GM12878 (cell line): ENCODE measurements at regions not wholly inside any gene's neighbourhood (a gene's known extent, or its start where the extent isn't known, plus 50 kb on each side); places are given as distances from the start of the nearest gene placed in this dataset.

Experiments used
- ASH2L ChIP-seq: fragments of 300-600, 200-600 bp; sonication (generic); IDR thresholded peaks from 2 replicates; pipeline ENCODE4 v1.6.1; 2017; ENCODE audit warnings: low read depth, mild to moderate bottlenecking, borderline replicate concordance
- EP300 ChIP-seq, 2 experiments: fragments of 150-350 bp in 1 of 2; IDR thresholded peaks; 2 replicates each; pipeline ENCODE4 v1.6.1; 2011 to 2012; ENCODE audit warnings: low read depth in 2 of 2, low read length in 2 of 2, borderline replicate concordance in 1 of 2, improper control_type of control experiment in 1 of 2, inconsistent platforms in 1 of 2; ENCODE audit not compliant: control insufficient read depth in 1 of 2
- GATAD2B ChIP-seq: fragments of 450-650 bp; conservative IDR thresholded peaks from 2 replicates; pipeline ENCODE4 v1.6.1; 2017; ENCODE audit warnings: low read depth, mild to moderate bottlenecking, moderate library complexity
- POLR2A ChIP-seq: IDR thresholded peaks from 2 replicates; pipeline ENCODE4 v1.6.1; 2011; ENCODE audit warnings: low read depth, mild to moderate bottlenecking, low read length
- POLR2AphosphoS5 ChIP-seq: IDR thresholded peaks from 2 replicates; pipeline ENCODE4 v1.6.1; 2011; ENCODE audit warnings: mild to moderate bottlenecking, low read length, inconsistent platforms
- SUZ12 ChIP-seq: fragments of 200-600 bp; sonication (generic); IDR thresholded peaks from one replicate; pipeline ENCODE4 v1.6.1; 2018; ENCODE audit warnings: antibody characterized with exemption, mild to moderate bottlenecking; ENCODE audit not compliant: unreplicated experiment
- TF ChIP-seq, protein P1 (sequence below), 3 experiments: IDR thresholded peaks in 2 of 3; conservative IDR thresholded peaks in 1 of 3; 2 replicates each; pipeline ENCODE4 v1.5.1; 2011; ENCODE audit warnings: low read depth in 3 of 3, low read length in 3 of 3, mild to moderate bottlenecking in 3 of 3, control low read depth in 2 of 3, moderate library complexity in 2 of 3, inconsistent platforms in 1 of 3, mixed read lengths in 1 of 3; ENCODE audit not compliant: control insufficient read depth in 2 of 3, insufficient read depth in 1 of 3; ENCODE audit errors: extremely low read depth in 1 of 3
- TF ChIP-seq, protein P2 (sequence below): IDR thresholded peaks from 2 replicates; pipeline ENCODE4 v1.6.1; 2012; ENCODE audit warnings: mild to moderate bottlenecking, low read depth, low read length
- TF ChIP-seq, protein P3 (sequence below): fragments of 450-650 bp; IDR thresholded peaks from 2 replicates; pipeline ENCODE4 v1.6.1; 2017; ENCODE audit warnings: mild to moderate bottlenecking
- TF ChIP-seq, protein P4 (sequence below): IDR thresholded peaks from 2 replicates; pipeline ENCODE4 v1.6.1; 2011; ENCODE audit warnings: low read depth, mild to moderate bottlenecking, low read length, moderate library complexity, borderline replicate concordance; ENCODE audit errors: extremely low read depth
- TF ChIP-seq, protein P5 (sequence below): fragments of 450-650 bp; IDR thresholded peaks from 2 replicates; pipeline ENCODE4 v1.6.1; 2018; ENCODE audit warnings: borderline replicate concordance, mild to moderate bottlenecking; ENCODE audit not compliant: partially characterized antibody

DNA sequence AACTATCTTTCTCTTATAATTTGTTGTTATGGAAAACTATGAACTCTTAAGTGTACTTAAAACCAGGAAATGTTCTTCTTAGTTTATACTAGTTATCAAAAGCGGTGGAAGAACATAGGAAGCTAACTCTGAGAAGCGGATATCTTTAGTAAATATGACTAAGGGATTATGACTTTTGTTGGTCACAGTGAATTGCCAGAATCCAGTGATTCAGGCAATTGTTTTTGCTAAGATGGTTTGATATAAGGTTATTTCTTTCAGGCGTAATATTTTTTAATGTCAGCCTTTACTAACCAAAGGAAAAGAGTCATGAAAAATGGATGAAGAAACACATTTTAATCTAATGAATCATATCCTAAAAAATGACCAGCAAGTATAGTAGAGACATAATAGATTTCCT is 473.5 kb downstream of the FOXG1 start:
- TF ChIP-seq EP300 (IDR thresholded peaks at IDR 0.05; ENCODE audit: borderline replicate concordance in 1 of 2, control insufficient read depth in 1 of 2, low read depth in 2 of 2, low read length in 2 of 2): no peak
- no peak for TF ChIP-seq ASH2L
- TF ChIP-seq, protein P1, sequence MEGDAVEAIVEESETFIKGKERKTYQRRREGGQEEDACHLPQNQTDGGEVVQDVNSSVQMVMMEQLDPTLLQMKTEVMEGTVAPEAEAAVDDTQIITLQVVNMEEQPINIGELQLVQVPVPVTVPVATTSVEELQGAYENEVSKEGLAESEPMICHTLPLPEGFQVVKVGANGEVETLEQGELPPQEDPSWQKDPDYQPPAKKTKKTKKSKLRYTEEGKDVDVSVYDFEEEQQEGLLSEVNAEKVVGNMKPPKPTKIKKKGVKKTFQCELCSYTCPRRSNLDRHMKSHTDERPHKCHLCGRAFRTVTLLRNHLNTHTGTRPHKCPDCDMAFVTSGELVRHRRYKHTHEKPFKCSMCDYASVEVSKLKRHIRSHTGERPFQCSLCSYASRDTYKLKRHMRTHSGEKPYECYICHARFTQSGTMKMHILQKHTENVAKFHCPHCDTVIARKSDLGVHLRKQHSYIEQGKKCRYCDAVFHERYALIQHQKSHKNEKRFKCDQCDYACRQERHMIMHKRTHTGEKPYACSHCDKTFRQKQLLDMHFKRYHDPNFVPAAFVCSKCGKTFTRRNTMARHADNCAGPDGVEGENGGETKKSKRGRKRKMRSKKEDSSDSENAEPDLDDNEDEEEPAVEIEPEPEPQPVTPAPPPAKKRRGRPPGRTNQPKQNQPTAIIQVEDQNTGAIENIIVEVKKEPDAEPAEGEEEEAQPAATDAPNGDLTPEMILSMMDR (IDR thresholded peaks at IDR 0.05 in 2 of 3, conservative IDR thresholded peaks at IDR 0.05 in 1 of 3; ENCODE audit: control insufficient read depth in 2 of 3, extremely low read depth in 1 of 3, insufficient read depth in 1 of 3, low read depth in 3 of 3, low read length in 3 of 3): no peak
- TF ChIP-seq, protein P2, sequence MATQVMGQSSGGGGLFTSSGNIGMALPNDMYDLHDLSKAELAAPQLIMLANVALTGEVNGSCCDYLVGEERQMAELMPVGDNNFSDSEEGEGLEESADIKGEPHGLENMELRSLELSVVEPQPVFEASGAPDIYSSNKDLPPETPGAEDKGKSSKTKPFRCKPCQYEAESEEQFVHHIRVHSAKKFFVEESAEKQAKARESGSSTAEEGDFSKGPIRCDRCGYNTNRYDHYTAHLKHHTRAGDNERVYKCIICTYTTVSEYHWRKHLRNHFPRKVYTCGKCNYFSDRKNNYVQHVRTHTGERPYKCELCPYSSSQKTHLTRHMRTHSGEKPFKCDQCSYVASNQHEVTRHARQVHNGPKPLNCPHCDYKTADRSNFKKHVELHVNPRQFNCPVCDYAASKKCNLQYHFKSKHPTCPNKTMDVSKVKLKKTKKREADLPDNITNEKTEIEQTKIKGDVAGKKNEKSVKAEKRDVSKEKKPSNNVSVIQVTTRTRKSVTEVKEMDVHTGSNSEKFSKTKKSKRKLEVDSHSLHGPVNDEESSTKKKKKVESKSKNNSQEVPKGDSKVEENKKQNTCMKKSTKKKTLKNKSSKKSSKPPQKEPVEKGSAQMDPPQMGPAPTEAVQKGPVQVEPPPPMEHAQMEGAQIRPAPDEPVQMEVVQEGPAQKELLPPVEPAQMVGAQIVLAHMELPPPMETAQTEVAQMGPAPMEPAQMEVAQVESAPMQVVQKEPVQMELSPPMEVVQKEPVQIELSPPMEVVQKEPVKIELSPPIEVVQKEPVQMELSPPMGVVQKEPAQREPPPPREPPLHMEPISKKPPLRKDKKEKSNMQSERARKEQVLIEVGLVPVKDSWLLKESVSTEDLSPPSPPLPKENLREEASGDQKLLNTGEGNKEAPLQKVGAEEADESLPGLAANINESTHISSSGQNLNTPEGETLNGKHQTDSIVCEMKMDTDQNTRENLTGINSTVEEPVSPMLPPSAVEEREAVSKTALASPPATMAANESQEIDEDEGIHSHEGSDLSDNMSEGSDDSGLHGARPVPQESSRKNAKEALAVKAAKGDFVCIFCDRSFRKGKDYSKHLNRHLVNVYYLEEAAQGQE: no peak
- no peak for TF ChIP-seq POLR2A
- TF ChIP-seq GATAD2B: no peak
- TF ChIP-seq, protein P3, sequence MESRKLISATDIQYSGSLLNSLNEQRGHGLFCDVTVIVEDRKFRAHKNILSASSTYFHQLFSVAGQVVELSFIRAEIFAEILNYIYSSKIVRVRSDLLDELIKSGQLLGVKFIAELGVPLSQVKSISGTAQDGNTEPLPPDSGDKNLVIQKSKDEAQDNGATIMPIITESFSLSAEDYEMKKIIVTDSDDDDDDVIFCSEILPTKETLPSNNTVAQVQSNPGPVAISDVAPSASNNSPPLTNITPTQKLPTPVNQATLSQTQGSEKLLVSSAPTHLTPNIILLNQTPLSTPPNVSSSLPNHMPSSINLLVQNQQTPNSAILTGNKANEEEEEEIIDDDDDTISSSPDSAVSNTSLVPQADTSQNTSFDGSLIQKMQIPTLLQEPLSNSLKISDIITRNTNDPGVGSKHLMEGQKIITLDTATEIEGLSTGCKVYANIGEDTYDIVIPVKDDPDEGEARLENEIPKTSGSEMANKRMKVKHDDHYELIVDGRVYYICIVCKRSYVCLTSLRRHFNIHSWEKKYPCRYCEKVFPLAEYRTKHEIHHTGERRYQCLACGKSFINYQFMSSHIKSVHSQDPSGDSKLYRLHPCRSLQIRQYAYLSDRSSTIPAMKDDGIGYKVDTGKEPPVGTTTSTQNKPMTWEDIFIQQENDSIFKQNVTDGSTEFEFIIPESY: no peak
- TF ChIP-seq, protein P4, sequence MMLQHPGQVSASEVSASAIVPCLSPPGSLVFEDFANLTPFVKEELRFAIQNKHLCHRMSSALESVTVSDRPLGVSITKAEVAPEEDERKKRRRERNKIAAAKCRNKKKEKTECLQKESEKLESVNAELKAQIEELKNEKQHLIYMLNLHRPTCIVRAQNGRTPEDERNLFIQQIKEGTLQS: no peak
- TF ChIP-seq, protein P5, sequence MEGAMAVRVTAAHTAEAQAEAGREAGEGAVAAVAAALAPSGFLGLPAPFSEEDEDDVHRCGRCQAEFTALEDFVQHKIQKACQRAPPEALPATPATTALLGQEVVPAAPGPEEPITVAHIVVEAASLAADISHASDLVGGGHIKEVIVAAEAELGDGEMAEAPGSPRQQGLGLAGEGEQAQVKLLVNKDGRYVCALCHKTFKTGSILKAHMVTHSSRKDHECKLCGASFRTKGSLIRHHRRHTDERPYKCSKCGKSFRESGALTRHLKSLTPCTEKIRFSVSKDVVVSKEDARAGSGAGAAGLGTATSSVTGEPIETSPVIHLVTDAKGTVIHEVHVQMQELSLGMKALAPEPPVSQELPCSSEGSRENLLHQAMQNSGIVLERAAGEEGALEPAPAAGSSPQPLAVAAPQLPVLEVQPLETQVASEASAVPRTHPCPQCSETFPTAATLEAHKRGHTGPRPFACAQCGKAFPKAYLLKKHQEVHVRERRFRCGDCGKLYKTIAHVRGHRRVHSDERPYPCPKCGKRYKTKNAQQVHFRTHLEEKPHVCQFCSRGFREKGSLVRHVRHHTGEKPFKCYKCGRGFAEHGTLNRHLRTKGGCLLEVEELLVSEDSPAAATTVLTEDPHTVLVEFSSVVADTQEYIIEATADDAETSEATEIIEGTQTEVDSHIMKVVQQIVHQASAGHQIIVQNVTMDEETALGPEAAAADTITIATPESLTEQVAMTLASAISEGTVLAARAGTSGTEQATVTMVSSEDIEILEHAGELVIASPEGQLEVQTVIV: no peak
- TF ChIP-seq SUZ12: no peak
- no peak for TF ChIP-seq POLR2AphosphoS5
